GM23338 (cell line): ENCODE measurements at regions not wholly inside any gene's neighbourhood (a gene's known extent, or its start where the extent isn't known, plus 50 kb on each side); places are given as distances from the start of the nearest gene placed in this dataset.

Source experiments
- ATAC-seq: fragments of 200-7000 bp; cut with Tn5 transposase; 3 replicates; pipeline ENCODE4 v1.9.1; 2020
- DNase-seq: peaks from one replicate; pipeline ENCODE4 v3.0.0-alpha.2; 2015; ENCODE audit warnings: low spot score
- H2AFZ ChIP-seq: fragments of 200-600 bp; sonication (generic); 2 replicates; pipeline ENCODE4 v1.8.0; 2016; ENCODE audit warnings: antibody characterized with exemption, mild to moderate bottlenecking, moderate library complexity
- H3F3A ChIP-seq: fragments of 200-600 bp; sonication (generic); replicated peaks from 2 replicates; pipeline ENCODE4 v1.8.0; 2017; ENCODE audit warnings: antibody characterized with exemption, mixed run types, low read depth
- H3K27ac ChIP-seq: fragments of 200-600 bp; sonication (generic); 2 replicates; pipeline ENCODE4 v1.6.1; 2016; ENCODE audit warnings: low read depth
- H3K27me3 ChIP-seq: fragments of 200-600 bp; sonication (generic); 2 replicates; pipeline ENCODE4 v1.8.0; 2016; ENCODE audit warnings: mild to moderate bottlenecking, mixed run types, moderate library complexity; ENCODE audit not compliant: insufficient read depth
- H3K36me3 ChIP-seq: fragments of 200-600 bp; sonication (generic); 2 replicates; pipeline ENCODE4 v1.8.0; 2016; ENCODE audit warnings: mild to moderate bottlenecking; ENCODE audit not compliant: insufficient read depth
- H3K4me1 ChIP-seq: fragments of 200-600 bp; sonication (generic); 2 replicates; pipeline ENCODE4 v1.8.0; 2016; ENCODE audit warnings: mild to moderate bottlenecking, moderate library complexity; ENCODE audit not compliant: insufficient read depth
- H3K4me2 ChIP-seq: fragments of 200-600 bp; sonication (generic); 2 replicates; pipeline ENCODE4 v1.7.1; 2017; ENCODE audit warnings: mixed run types
- H3K4me3 ChIP-seq: fragments of 200-600 bp; sonication (generic); 2 replicates; pipeline ENCODE4 v1.6.1; 2016; ENCODE audit warnings: mixed run types
- H3K79me2 ChIP-seq: fragments of 200-600 bp; sonication (generic); replicated peaks from 2 replicates; pipeline ENCODE4 v1.8.0; 2017; ENCODE audit warnings: mild to moderate bottlenecking; ENCODE audit not compliant: insufficient read depth
- H3K9me2 ChIP-seq: fragments of 200-600 bp; sonication (generic); 2 replicates; pipeline ENCODE4 v1.8.0; 2017; ENCODE audit not compliant: insufficient read depth
- H4K20me1 ChIP-seq: fragments of 200-600 bp; sonication (generic); replicated peaks from 2 replicates; pipeline ENCODE4 v1.8.0; 2017; ENCODE audit warnings: mild to moderate bottlenecking; ENCODE audit not compliant: insufficient read depth
- H3K27ac Mint-ChIP-seq: 2 replicates; pipeline ENCODE4 v1.8.0; 2020; ENCODE audit warnings: inconsistent platforms, mild to moderate bottlenecking, moderate library complexity, mixed read lengths
- H3K27me3 Mint-ChIP-seq: 3 replicates; pipeline ENCODE4 v1.8.0; 2022; ENCODE audit warnings: low read depth, mild to moderate bottlenecking, moderate library complexity, mixed read lengths, inconsistent platforms; ENCODE audit not compliant: insufficient read depth, poor library complexity
- H3K36me3 Mint-ChIP-seq: 3 replicates; pipeline ENCODE4 v1.8.0; 2021; ENCODE audit warnings: low read depth, mild to moderate bottlenecking, inconsistent platforms, moderate library complexity, mixed read lengths
- H3K4me1 Mint-ChIP-seq: 3 replicates; pipeline ENCODE4 v1.8.0; 2020; ENCODE audit warnings: mild to moderate bottlenecking, inconsistent platforms, mixed read lengths
- H3K4me3 Mint-ChIP-seq: 3 replicates; pipeline ENCODE4 v1.8.0; 2021; ENCODE audit warnings: moderate library complexity, mild to moderate bottlenecking, inconsistent platforms, mixed read lengths
- H3K9me3 Mint-ChIP-seq: 3 replicates; pipeline ENCODE4 v1.8.0; 2020; ENCODE audit warnings: moderate library complexity, mild to moderate bottlenecking, inconsistent platforms, mixed read lengths
- CREB1 ChIP-seq: fragments of 250-450 bp; sonication (Bioruptor Pico); IDR thresholded peaks from 2 replicates; pipeline ENCODE4 v1.5.0; 2020; ENCODE audit warnings: low read depth, mild to moderate bottlenecking, moderate library complexity
- ETS1 ChIP-seq: IDR thresholded peaks from 2 replicates; pipeline ENCODE4 v1.6.1; 2016; ENCODE audit warnings: antibody characterized with exemption
- EZH2phosphoT487 ChIP-seq: fragments of 200-600 bp; sonication (generic); IDR thresholded peaks from one replicate; pipeline ENCODE4 v1.8.1; 2018; ENCODE audit warnings: antibody characterized with exemption; ENCODE audit not compliant: unreplicated experiment
- JUNB ChIP-seq: IDR thresholded peaks from one replicate; pipeline ENCODE4 v1.6.1; 2016; ENCODE audit warnings: antibody characterized with exemption; ENCODE audit not compliant: unreplicated experiment
- POLR2AphosphoS5 ChIP-seq: IDR thresholded peaks from 2 replicates; pipeline ENCODE4 v1.6.1; 2016; ENCODE audit warnings: antibody characterized with exemption, low read depth
- STAT1 ChIP-seq: IDR thresholded peaks from one replicate; pipeline ENCODE4 v1.6.1; 2016; ENCODE audit warnings: antibody characterized with exemption; ENCODE audit not compliant: unreplicated experiment
- ZNF331 ChIP-seq: fragments of 250-450 bp; sonication (Bioruptor Pico); IDR thresholded peaks from 2 replicates; pipeline ENCODE4 v1.5.0; 2020; ENCODE audit warnings: low read depth, mild to moderate bottlenecking, moderate library complexity
- TF ChIP-seq, protein P1 (sequence below): IDR thresholded peaks from one replicate; pipeline ENCODE4 v1.6.1; 2018; ENCODE audit warnings: antibody characterized with exemption; ENCODE audit not compliant: unreplicated experiment
- TF ChIP-seq, protein P2 (sequence below): fragments of 250-450 bp; sonication (Bioruptor Pico); IDR thresholded peaks from 2 replicates; pipeline ENCODE4 v1.5.0; 2020; ENCODE audit warnings: mild to moderate bottlenecking, moderate library complexity
- TF ChIP-seq, protein P3 (sequence below), 2 experiments: fragments of 200-600 bp in 1 of 2; sonication (generic) in 1 of 2; conservative IDR thresholded peaks; 2 replicates each; pipeline versions ENCODE4 v1.5.1 to v1.6.1; 2016 to 2017; ENCODE audit warnings: antibody characterized with exemption in 2 of 2, low read depth in 2 of 2, mild to moderate bottlenecking in 2 of 2, moderate library complexity in 1 of 2

DNA sequence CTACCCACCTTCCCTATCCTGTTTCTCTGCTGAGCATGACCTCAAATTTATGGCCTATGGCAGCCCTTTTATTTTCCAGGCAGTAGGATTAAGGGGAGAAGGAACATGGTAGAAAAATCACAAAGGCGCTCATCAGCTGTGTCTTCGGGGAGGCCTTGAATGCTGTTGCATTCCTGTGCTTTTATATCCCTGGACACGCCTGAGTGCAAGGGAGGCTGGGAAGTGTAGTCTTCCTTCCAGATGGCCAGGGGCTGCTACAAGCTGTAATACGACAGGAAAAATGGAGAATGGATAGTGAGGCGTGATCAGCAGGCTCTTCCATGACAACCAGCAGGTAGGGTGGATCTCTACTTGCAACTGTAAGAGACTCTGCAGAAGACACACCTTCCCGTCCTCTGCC lies 210.9 kb upstream of the GGTLC1 start:
- Histone ChIP-seq H3K4me2 (no peak overlapping the region), H3K36me3 (no peaks in the 10 kb centered on the region), H3K4me1 (no peaks in the 10 kb centered on the region), H4K20me1 (no peaks in the 10 kb centered on the region), H2AFZ (peak overlapping the region; percentile 56; the same call in 1 of the 2 replicates), H3K27ac (no peak overlapping the region), H3K79me2 (no peaks in the 10 kb centered on the region), H3K27me3 (no peaks in the 10 kb centered on the region), H3K4me3 (no peak overlapping the region), H3F3A (no peaks in the 10 kb centered on the region), H3K9me2 (no peaks in the 10 kb centered on the region)
- peaks cover 2% of the 10 kb centered on the region for H3K27me3 Mint-ChIP-seq
- no peaks in the 10 kb centered on the region; the same call in 1 of the 3 replicates for H3K9me3 Mint-ChIP-seq
- no peak overlapping the region for H3K4me3 Mint-ChIP-seq
- TF ChIP-seq POLR2AphosphoS5 (no peak), JUNB (no peak)
- peak; percentile 31 for DNase-seq
- no peak overlapping the region for H3K27ac Mint-ChIP-seq
- no peaks in the 10 kb centered on the region for H3K36me3 Mint-ChIP-seq
- ATAC-seq: peak; percentile 76
- no peaks in the 10 kb centered on the region for H3K4me1 Mint-ChIP-seq

DNA sequence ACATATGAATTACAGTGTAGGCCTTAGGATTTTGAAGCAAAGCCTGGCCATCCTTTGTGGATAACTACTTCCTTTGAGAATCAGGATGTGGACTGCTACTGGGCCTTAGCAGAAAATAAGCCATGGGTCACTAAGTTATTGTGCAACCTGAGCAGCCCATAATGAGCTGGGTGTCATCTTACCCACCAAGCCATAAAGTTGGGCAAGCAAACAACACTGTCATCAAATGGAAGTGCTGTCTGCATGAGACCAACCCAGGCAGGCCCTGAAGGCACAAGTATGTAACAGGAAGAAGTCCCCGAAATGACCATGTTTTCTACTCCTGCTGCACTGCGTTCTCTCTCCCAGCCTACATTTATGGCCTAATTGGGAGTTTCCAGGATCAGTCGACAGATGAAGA lies 205.6 kb upstream of the GGTLC1 start:
- Histone ChIP-seq H3K27me3 (no peaks in the 10 kb centered on the region), H2AFZ (no peak overlapping the region), H3K4me3 (no peak overlapping the region), H3K9me2 (no peaks in the 10 kb centered on the region), H4K20me1 (no peaks in the 10 kb centered on the region), H3K36me3 (no peaks in the 10 kb centered on the region), H3K4me1 (no peaks in the 10 kb centered on the region), H3K79me2 (no peaks in the 10 kb centered on the region), H3K4me2 (no peak overlapping the region), H3F3A (no peaks in the 10 kb centered on the region), H3K27ac (no peak overlapping the region)
- H3K27me3 Mint-ChIP-seq: peaks cover under 1% of the 10 kb centered on the region
- ATAC-seq (no peak), DNase-seq (no peak)
- peaks cover 9% of the 10 kb centered on the region; the same call in 2 of the 3 replicates for H3K9me3 Mint-ChIP-seq
- H3K27ac Mint-ChIP-seq: no peak overlapping the region
- no peaks in the 10 kb centered on the region for H3K36me3 Mint-ChIP-seq
- H3K4me1 Mint-ChIP-seq: no peaks in the 10 kb centered on the region
- no peak overlapping the region for H3K4me3 Mint-ChIP-seq
- no peak for TF ChIP-seq EZH2phosphoT487
- TF ChIP-seq, protein P1, sequence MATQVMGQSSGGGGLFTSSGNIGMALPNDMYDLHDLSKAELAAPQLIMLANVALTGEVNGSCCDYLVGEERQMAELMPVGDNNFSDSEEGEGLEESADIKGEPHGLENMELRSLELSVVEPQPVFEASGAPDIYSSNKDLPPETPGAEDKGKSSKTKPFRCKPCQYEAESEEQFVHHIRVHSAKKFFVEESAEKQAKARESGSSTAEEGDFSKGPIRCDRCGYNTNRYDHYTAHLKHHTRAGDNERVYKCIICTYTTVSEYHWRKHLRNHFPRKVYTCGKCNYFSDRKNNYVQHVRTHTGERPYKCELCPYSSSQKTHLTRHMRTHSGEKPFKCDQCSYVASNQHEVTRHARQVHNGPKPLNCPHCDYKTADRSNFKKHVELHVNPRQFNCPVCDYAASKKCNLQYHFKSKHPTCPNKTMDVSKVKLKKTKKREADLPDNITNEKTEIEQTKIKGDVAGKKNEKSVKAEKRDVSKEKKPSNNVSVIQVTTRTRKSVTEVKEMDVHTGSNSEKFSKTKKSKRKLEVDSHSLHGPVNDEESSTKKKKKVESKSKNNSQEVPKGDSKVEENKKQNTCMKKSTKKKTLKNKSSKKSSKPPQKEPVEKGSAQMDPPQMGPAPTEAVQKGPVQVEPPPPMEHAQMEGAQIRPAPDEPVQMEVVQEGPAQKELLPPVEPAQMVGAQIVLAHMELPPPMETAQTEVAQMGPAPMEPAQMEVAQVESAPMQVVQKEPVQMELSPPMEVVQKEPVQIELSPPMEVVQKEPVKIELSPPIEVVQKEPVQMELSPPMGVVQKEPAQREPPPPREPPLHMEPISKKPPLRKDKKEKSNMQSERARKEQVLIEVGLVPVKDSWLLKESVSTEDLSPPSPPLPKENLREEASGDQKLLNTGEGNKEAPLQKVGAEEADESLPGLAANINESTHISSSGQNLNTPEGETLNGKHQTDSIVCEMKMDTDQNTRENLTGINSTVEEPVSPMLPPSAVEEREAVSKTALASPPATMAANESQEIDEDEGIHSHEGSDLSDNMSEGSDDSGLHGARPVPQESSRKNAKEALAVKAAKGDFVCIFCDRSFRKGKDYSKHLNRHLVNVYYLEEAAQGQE: no peak
- TF ChIP-seq, protein P2, sequence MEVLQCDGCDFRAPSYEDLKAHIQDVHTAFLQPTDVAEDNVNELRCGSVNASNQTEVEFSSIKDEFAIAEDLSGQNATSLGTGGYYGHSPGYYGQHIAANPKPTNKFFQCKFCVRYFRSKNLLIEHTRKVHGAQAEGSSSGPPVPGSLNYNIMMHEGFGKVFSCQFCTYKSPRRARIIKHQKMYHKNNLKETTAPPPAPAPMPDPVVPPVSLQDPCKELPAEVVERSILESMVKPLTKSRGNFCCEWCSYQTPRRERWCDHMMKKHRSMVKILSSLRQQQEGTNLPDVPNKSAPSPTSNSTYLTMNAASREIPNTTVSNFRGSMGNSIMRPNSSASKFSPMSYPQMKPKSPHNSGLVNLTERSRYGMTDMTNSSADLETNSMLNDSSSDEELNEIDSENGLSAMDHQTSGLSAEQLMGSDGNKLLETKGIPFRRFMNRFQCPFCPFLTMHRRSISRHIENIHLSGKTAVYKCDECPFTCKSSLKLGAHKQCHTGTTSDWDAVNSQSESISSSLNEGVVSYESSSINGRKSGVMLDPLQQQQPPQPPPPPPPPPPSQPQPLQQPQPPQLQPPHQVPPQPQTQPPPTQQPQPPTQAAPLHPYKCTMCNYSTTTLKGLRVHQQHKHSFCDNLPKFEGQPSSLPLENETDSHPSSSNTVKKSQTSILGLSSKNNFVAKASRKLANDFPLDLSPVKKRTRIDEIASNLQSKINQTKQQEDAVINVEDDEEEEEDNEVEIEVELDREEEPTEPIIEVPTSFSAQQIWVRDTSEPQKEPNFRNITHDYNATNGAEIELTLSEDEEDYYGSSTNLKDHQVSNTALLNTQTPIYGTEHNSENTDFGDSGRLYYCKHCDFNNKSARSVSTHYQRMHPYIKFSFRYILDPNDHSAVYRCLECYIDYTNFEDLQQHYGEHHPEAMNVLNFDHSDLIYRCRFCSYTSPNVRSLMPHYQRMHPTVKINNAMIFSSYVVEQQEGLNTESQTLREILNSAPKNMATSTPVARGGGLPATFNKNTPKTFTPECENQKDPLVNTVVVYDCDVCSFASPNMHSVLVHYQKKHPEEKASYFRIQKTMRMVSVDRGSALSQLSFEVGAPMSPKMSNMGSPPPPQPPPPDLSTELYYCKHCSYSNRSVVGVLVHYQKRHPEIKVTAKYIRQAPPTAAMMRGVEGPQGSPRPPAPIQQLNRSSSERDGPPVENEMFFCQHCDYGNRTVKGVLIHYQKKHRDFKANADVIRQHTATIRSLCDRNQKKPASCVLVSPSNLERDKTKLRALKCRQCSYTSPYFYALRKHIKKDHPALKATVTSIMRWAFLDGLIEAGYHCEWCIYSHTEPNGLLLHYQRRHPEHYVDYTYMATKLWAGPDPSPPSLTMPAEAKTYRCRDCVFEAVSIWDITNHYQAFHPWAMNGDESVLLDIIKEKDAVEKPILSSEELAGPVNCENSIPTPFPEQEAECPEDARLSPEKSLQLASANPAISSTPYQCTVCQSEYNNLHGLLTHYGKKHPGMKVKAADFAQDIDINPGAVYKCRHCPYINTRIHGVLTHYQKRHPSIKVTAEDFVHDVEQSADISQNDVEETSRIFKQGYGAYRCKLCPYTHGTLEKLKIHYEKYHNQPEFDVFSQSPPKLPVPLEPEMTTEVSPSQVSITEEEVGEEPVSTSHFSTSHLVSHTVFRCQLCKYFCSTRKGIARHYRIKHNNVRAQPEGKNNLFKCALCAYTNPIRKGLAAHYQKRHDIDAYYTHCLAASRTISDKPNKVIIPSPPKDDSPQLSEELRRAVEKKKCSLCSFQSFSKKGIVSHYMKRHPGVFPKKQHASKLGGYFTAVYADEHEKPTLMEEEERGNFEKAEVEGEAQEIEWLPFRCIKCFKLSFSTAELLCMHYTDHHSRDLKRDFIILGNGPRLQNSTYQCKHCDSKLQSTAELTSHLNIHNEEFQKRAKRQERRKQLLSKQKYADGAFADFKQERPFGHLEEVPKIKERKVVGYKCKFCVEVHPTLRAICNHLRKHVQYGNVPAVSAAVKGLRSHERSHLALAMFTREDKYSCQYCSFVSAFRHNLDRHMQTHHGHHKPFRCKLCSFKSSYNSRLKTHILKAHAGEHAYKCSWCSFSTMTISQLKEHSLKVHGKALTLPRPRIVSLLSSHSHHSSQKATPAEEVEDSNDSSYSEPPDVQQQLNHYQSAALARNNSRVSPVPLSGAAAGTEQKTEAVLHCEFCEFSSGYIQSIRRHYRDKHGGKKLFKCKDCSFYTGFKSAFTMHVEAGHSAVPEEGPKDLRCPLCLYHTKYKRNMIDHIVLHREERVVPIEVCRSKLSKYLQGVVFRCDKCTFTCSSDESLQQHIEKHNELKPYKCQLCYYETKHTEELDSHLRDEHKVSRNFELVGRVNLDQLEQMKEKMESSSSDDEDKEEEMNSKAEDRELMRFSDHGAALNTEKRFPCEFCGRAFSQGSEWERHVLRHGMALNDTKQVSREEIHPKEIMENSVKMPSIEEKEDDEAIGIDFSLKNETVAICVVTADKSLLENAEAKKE (CRISPR knock-in tag): no peak
- no peak for TF ChIP-seq STAT1
- TF ChIP-seq, protein P3, sequence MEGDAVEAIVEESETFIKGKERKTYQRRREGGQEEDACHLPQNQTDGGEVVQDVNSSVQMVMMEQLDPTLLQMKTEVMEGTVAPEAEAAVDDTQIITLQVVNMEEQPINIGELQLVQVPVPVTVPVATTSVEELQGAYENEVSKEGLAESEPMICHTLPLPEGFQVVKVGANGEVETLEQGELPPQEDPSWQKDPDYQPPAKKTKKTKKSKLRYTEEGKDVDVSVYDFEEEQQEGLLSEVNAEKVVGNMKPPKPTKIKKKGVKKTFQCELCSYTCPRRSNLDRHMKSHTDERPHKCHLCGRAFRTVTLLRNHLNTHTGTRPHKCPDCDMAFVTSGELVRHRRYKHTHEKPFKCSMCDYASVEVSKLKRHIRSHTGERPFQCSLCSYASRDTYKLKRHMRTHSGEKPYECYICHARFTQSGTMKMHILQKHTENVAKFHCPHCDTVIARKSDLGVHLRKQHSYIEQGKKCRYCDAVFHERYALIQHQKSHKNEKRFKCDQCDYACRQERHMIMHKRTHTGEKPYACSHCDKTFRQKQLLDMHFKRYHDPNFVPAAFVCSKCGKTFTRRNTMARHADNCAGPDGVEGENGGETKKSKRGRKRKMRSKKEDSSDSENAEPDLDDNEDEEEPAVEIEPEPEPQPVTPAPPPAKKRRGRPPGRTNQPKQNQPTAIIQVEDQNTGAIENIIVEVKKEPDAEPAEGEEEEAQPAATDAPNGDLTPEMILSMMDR (conservative IDR thresholded peaks at IDR 0.05; ENCODE audit: low read depth in 2 of 2): no peak
- TF ChIP-seq ZNF331 (CRISPR knock-in tag): no peak
- TF ChIP-seq JUNB: no peak
- TF ChIP-seq ETS1: no peak
- TF ChIP-seq CREB1: no peak
